H1 (cell line): ENCODE measurements at regions not wholly inside any gene's neighbourhood (a gene's known extent, or its start where the extent isn't known, plus 50 kb on each side); places are given as distances from the start of the nearest gene placed in this dataset.

ENCODE experiments used
- CTCF ChIA-PET: fragments of 300-600 bp; sonication (Branson Sonifier 250); formaldehyde crosslinking; loops from one replicate; lab custom pipeline; 2021; ENCODE audit not compliant: partially characterized antibody; lab: Charles Lee
- POLR2A ChIA-PET: fragments of 300-600 bp; sonication (Branson Sonifier 250); formaldehyde crosslinking; loops from one replicate; lab custom pipeline; 2021; ENCODE audit warnings: inconsistent platforms; ENCODE audit not compliant: partially characterized antibody; lab: Charles Lee
- DNase-seq, 2 experiments: peaks; one replicate each; pipeline versions ENCODE4 v3.0.0 to v3.0.0-alpha.2; 2010 to 2022; ENCODE audit warnings: low spot score in 2 of 2, low read depth in 1 of 2, mixed read lengths in 1 of 2
- FAIRE-seq: peaks from 2 replicates; lab custom pipeline; 2011; peaks lifted over from hg19 to GRCh38; lab: Jason Lieb, UNC
- H2AFZ ChIP-seq: 2 replicates; pipeline ENCODE4 v1.8.1; 2012; ENCODE audit warnings: low read length, inconsistent platforms
- H2AK5ac ChIP-seq: 2 replicates; pipeline ENCODE4 v1.6.1; 2013; ENCODE audit warnings: low read depth, low read length
- H2BK120ac ChIP-seq: replicated peaks from 2 replicates; pipeline ENCODE3; 2013; ENCODE audit warnings: low read depth, low read length, inconsistent platforms
- H2BK12ac ChIP-seq: 2 replicates; pipeline ENCODE4 v1.6.1; 2013; ENCODE audit warnings: low read depth, low read length
- H2BK15ac ChIP-seq: 2 replicates; pipeline ENCODE4 v1.6.1; 2013; ENCODE audit warnings: low read length
- H2BK20ac ChIP-seq: 2 replicates; pipeline ENCODE4 v1.6.1; 2013; ENCODE audit warnings: low read length
- H2BK5ac ChIP-seq: 2 replicates; pipeline ENCODE4 v1.6.1; 2013; ENCODE audit warnings: low read depth, low read length
- H3K14ac ChIP-seq: 2 replicates; pipeline ENCODE4 v1.6.1; 2013; ENCODE audit warnings: inconsistent platforms; ENCODE audit not compliant: insufficient read length
- H3K18ac ChIP-seq: 2 replicates; pipeline ENCODE4 v1.6.1; 2013; ENCODE audit warnings: low read length; ENCODE audit errors: extremely low read depth
- H3K23ac ChIP-seq: 2 replicates; pipeline ENCODE4 v1.6.1; 2013; ENCODE audit warnings: inconsistent platforms; ENCODE audit not compliant: insufficient read length
- H3K23me2 ChIP-seq: 2 replicates; pipeline ENCODE4 v1.6.1; 2013; ENCODE audit warnings: low read depth, low read length
- H3K27ac ChIP-seq: 2 replicates; pipeline ENCODE4 v1.6.1; 2011; ENCODE audit warnings: low read depth, low read length, inconsistent platforms
- H3K27me3 ChIP-seq, 4 experiments: replicated peaks in 1 of 4; 1 replicate in 1 of 4; 2 replicates in 3 of 4; pipeline versions ENCODE4 v1.6.1 to v1.8.1; 2011 to 2013; ENCODE audit warnings: low read length in 3 of 4, mild to moderate bottlenecking in 3 of 4, inconsistent platforms in 2 of 4, mixed read lengths in 2 of 4, moderate library complexity in 1 of 4; ENCODE audit not compliant: control insufficient read depth in 3 of 4, insufficient read depth in 3 of 4; ENCODE audit errors: extremely low read depth in 1 of 4
- H3K36me3 ChIP-seq, 4 experiments: 2 replicates each; pipeline versions ENCODE4 v1.6.1 to v1.8.1; 2011 to 2013; ENCODE audit warnings: mild to moderate bottlenecking in 4 of 4, low read length in 3 of 4, moderate library complexity in 2 of 4, control low read depth in 1 of 4, inconsistent platforms in 1 of 4; ENCODE audit not compliant: insufficient read depth in 4 of 4, control insufficient read depth in 2 of 4
- H3K4ac ChIP-seq: replicated peaks from 2 replicates; pipeline ENCODE3; 2013; ENCODE audit warnings: low read length, low read depth, mixed read lengths, inconsistent platforms; ENCODE audit not compliant: insufficient read length
- H3K4me1 ChIP-seq, 4 experiments: replicated peaks in 1 of 4; 1 replicate in 1 of 4; 2 replicates in 3 of 4; pipeline versions ENCODE4 v1.6.1 to v1.8.1; 2011 to 2013; ENCODE audit warnings: low read length in 3 of 4, inconsistent platforms in 2 of 4, mixed read lengths in 1 of 4; ENCODE audit not compliant: insufficient read depth in 4 of 4, control insufficient read depth in 3 of 4
- H3K4me2 ChIP-seq, 2 experiments: 2 replicates each; pipeline versions ENCODE4 v1.6.1 to v1.8.1; 2011 to 2013; ENCODE audit warnings: low read depth in 2 of 2, low read length in 2 of 2, control low read depth in 1 of 2, inconsistent platforms in 1 of 2, mild to moderate bottlenecking in 1 of 2; ENCODE audit not compliant: insufficient read depth in 1 of 2
- H3K4me3 ChIP-seq, 4 experiments: fragments of 200-600, 300-600 bp in 1 of 4; sonication (generic), shearing (Covaris generic), sonication (Bioruptor Twin) in 1 of 4; 2 replicates each; pipeline versions ENCODE4 v1.5.1 to v1.8.1; 2011 to 2016; ENCODE audit warnings: low read length in 4 of 4, low read depth in 3 of 4, control low read depth in 2 of 4, inconsistent platforms in 2 of 4, mild to moderate bottlenecking in 2 of 4, mixed read lengths in 1 of 4, moderate library complexity in 1 of 4; ENCODE audit not compliant: insufficient read depth in 2 of 4; ENCODE audit errors: extremely low read depth in 1 of 4
- H3K56ac ChIP-seq: replicated peaks from 2 replicates; pipeline ENCODE3; 2013; ENCODE audit warnings: low read depth, mild to moderate bottlenecking, mixed read lengths, low read length, inconsistent platforms; ENCODE audit not compliant: insufficient read length
- H3K79me1 ChIP-seq: 2 replicates; pipeline ENCODE4 v1.6.1; 2013; ENCODE audit warnings: low read depth, low read length, control low read depth
- H3K79me2 ChIP-seq, 2 experiments: 2 replicates each; pipeline versions ENCODE4 v1.6.1 to v1.8.1; 2012 to 2013; ENCODE audit warnings: low read length in 2 of 2, mild to moderate bottlenecking in 2 of 2, inconsistent platforms in 1 of 2; ENCODE audit not compliant: insufficient read depth in 2 of 2, control insufficient read depth in 1 of 2
- H3K9ac ChIP-seq, 4 experiments: replicated peaks in 1 of 4; 1 replicate in 1 of 4; 2 replicates in 3 of 4; pipeline versions ENCODE4 v1.6.1 to v1.8.1; 2011 to 2013; ENCODE audit warnings: low read depth in 3 of 4, low read length in 3 of 4, control low read depth in 2 of 4, mild to moderate bottlenecking in 2 of 4, moderate library complexity in 2 of 4, inconsistent platforms in 1 of 4; ENCODE audit errors: extremely low read depth in 1 of 4
- H3K9me3 ChIP-seq, 2 experiments: 2 replicates each; pipeline versions ENCODE4 v1.6.1 to v1.8.1; 2012 to 2013; ENCODE audit warnings: mild to moderate bottlenecking in 2 of 2, moderate library complexity in 2 of 2, control low read depth in 1 of 2, inconsistent platforms in 1 of 2, low read depth in 1 of 2, low read length in 1 of 2, mixed read lengths in 1 of 2; ENCODE audit not compliant: insufficient read depth in 2 of 2
- H4K20me1 ChIP-seq, 2 experiments: replicated peaks in 1 of 2; 2 replicates each; pipeline versions ENCODE3 to v1.8.1; 2011 to 2013; ENCODE audit warnings: inconsistent platforms in 2 of 2, low read length in 2 of 2, mild to moderate bottlenecking in 1 of 2; ENCODE audit not compliant: insufficient read depth in 2 of 2, control insufficient read depth in 1 of 2
- H4K5ac ChIP-seq: 2 replicates; pipeline ENCODE4 v1.6.1; 2013; ENCODE audit warnings: low read length, low read depth, mixed read lengths, inconsistent platforms; ENCODE audit not compliant: insufficient read length
- H4K8ac ChIP-seq: 2 replicates; pipeline ENCODE4 v1.8.0; 2013; ENCODE audit warnings: mild to moderate bottlenecking, moderate library complexity, low read length, inconsistent platforms; ENCODE audit not compliant: insufficient read depth; ENCODE audit errors: extremely low read depth
- H4K91ac ChIP-seq: replicated peaks from 2 replicates; pipeline ENCODE3; 2013; ENCODE audit warnings: low read length, mixed read lengths, inconsistent platforms; ENCODE audit not compliant: insufficient read length
- RFX5 ChIP-seq: IDR thresholded peaks from 2 replicates; pipeline ENCODE4 v1.6.1; 2011; ENCODE audit warnings: low read depth, low read length, improper control_type of control experiment, borderline replicate concordance
- WGBS, 2 experiments: shearing (Covaris generic) in 1 of 2; methylation state at CpG; one replicate each; pipeline versions ENCODE4 v1.1.6 to v1.1.7; 2013 to 2015; ENCODE audit warnings: low lambda C conversion rate in 2 of 2, mixed read lengths in 2 of 2, inconsistent platforms in 1 of 2, low coverage in 1 of 2, missing lambda C conversion rate in 1 of 2; ENCODE audit not compliant: insufficient replicate concordance in 2 of 2, insufficient coverage in 1 of 2, insufficient read length in 1 of 2; ENCODE audit errors: extremely low coverage in 1 of 2, missing lambda C conversion rate in 1 of 2; 5-methylcytosine and 5-hydroxymethylcytosine counted together

- ChIA-PET CTCF (no interaction called here), POLR2A (no interaction called here)
- Histone ChIP-seq H3K4me3 (no peak overlapping the region), H4K8ac (no peak overlapping the region), H2BK5ac (no peak overlapping the region), H3K18ac (no peak overlapping the region), H2AK5ac (no peak overlapping the region), H2AFZ (no peak overlapping the region), H2BK20ac (no peak overlapping the region), H3K27ac (no peak overlapping the region), H4K5ac (no peak overlapping the region), H3K9ac (no peak overlapping the region), H3K9me3 (no peaks in the 10 kb centered on the region), H3K79me2 (no peaks in the 10 kb centered on the region), H3K79me1 (no peaks in the 10 kb centered on the region), H2BK120ac (no peak overlapping the region), H3K23me2 (no peaks in the 10 kb centered on the region), H3K27me3 (no peaks in the 10 kb centered on the region), H4K20me1 (no peaks in the 10 kb centered on the region), H3K4ac (no peak overlapping the region), H3K14ac (no peak overlapping the region), H3K4me1 (peaks cover 0 to 2% (median 0%) of the 10 kb centered on the region in 4 experiments; a peak in 1 of 7 replicates), H2BK15ac (no peak overlapping the region), H4K91ac (no peak overlapping the region), H3K36me3 (no peaks in the 10 kb centered on the region), H2BK12ac (no peak overlapping the region), H3K4me2 (no peak overlapping the region), H3K23ac (no peak overlapping the region), H3K56ac (no peak overlapping the region)
- FAIRE-seq (no peak), DNase-seq (no peak)
- 98% methylated on average over 2 of the region's 2 CpGs; no CpG with 5 or more reads in 1 of the 2 experiments for WGBS, 2 experiments
- TF ChIP-seq RFX5: no peak
These were observed 1047.5 kb upstream of the MIR17HG start for GRCh38 chr13:90300015-90300414.
